IMR-90 (cell line): ENCODE measurements at regions not wholly inside any gene's neighbourhood (a gene's known extent, or its start where the extent isn't known, plus 50 kb on each side); places are given as distances from the start of the nearest gene placed in this dataset.

Experiments
- ATAC-seq: fragments of 200-7000 bp; cut with Tn5 transposase; 2 replicates; pipeline ENCODE4 v1.9.1; 2020; ENCODE audit warnings: low read depth, mild to moderate bottlenecking, moderate library complexity
- BruUV-seq: library from RNA; stranded (reverse); fragments of 400-500 nt; replicated peaks from 2 replicates; lab custom pipeline; 2021; lab: Mats Ljungman, UMichigan
- CTCF ChIA-PET: fragments of 300-600 bp; formaldehyde crosslinking; extraction: SDS; loops from one replicate; lab custom pipeline; 2021; ENCODE audit warnings: antibody characterized with exemption; lab: Yijun Ruan, JAX
- POLR2A ChIA-PET: fragments of 300-600 bp; sonication (Branson Sonifier 250); formaldehyde crosslinking; loops from one replicate; lab custom pipeline; 2022; ENCODE audit warnings: antibody characterized with exemption; ENCODE audit not compliant: unreplicated experiment; lab: Charles Lee
- DNase-seq: peaks from one replicate; pipeline ENCODE4 v3.0.0; 2013
- H2AFZ ChIP-seq: replicated peaks from 2 replicates; pipeline ENCODE3; 2013; ENCODE audit warnings: low read length, mild to moderate bottlenecking; ENCODE audit not compliant: poor library complexity
- H2AK5ac ChIP-seq: 2 replicates; pipeline ENCODE4 v1.6.1; 2013; ENCODE audit warnings: low read depth, low read length, inconsistent platforms
- H2AK9ac ChIP-seq: replicated peaks from 2 replicates; pipeline ENCODE3; 2013; ENCODE audit warnings: mild to moderate bottlenecking, low read depth, low read length, moderate library complexity; ENCODE audit not compliant: poor library complexity
- H2BK120ac ChIP-seq: 2 replicates; pipeline ENCODE4 v1.6.1; 2013; ENCODE audit warnings: low read depth, low read length, inconsistent platforms
- H2BK15ac ChIP-seq: 3 replicates; pipeline ENCODE4 v1.6.1; 2013; ENCODE audit warnings: low read depth, low read length, inconsistent platforms
- H2BK20ac ChIP-seq: 2 replicates; pipeline ENCODE4 v1.6.1; 2013; ENCODE audit warnings: low read depth, mild to moderate bottlenecking, inconsistent platforms, low read length, moderate library complexity
- H2BK5ac ChIP-seq: 2 replicates; pipeline ENCODE4 v1.6.1; 2013; ENCODE audit warnings: mild to moderate bottlenecking, low read depth, low read length, inconsistent platforms; ENCODE audit not compliant: poor library complexity, severe bottlenecking
- H3K14ac ChIP-seq: replicated peaks from 2 replicates; pipeline ENCODE4 v1.6.1; 2013; ENCODE audit warnings: low read depth, low read length, inconsistent platforms
- H3K18ac ChIP-seq: 2 replicates; pipeline ENCODE4 v1.6.1; 2013; ENCODE audit warnings: low read depth, low read length, control low read depth
- H3K23ac ChIP-seq: 2 replicates; pipeline ENCODE4 v1.6.1; 2013; ENCODE audit warnings: low read depth, low read length, inconsistent platforms
- H3K27ac ChIP-seq: 2 replicates; pipeline ENCODE4 v1.5.1; 2013; ENCODE audit warnings: mild to moderate bottlenecking, control low read depth, low read length; ENCODE audit not compliant: insufficient read depth
- H3K27me3 ChIP-seq: 2 replicates; pipeline ENCODE4 v1.6.1; 2013; ENCODE audit warnings: low read length; ENCODE audit not compliant: control insufficient read depth, insufficient read depth
- H3K36me3 ChIP-seq: 2 replicates; pipeline ENCODE4 v1.6.1; 2013; ENCODE audit warnings: low read length, mixed read lengths; ENCODE audit not compliant: control insufficient read depth, insufficient read depth
- H3K4ac ChIP-seq: 2 replicates; pipeline ENCODE4 v1.6.1; 2013; ENCODE audit warnings: low read depth, low read length, inconsistent platforms
- H3K4me1 ChIP-seq: 2 replicates; pipeline ENCODE4 v1.6.1; 2013; ENCODE audit warnings: low read length, mixed read lengths; ENCODE audit not compliant: control insufficient read depth, insufficient read depth
- H3K4me2 ChIP-seq: 2 replicates; pipeline ENCODE4 v1.6.1; 2013; ENCODE audit warnings: low read depth, mild to moderate bottlenecking, control low read depth, low read length, moderate library complexity
- H3K4me3 ChIP-seq: 2 replicates; pipeline ENCODE4 v1.5.1; 2013; ENCODE audit warnings: low read depth, mild to moderate bottlenecking, control low read depth, low read length, moderate library complexity; ENCODE audit not compliant: insufficient read depth
- H3K56ac ChIP-seq: 2 replicates; pipeline ENCODE4 v1.6.1; 2013; ENCODE audit warnings: low read length, inconsistent platforms; ENCODE audit not compliant: insufficient read depth; ENCODE audit errors: extremely low read depth
- H3K79me1 ChIP-seq, 2 experiments: 2 replicates each; pipeline ENCODE4 v1.6.1; 2013; ENCODE audit warnings: low read length in 2 of 2, inconsistent platforms in 1 of 2, low read depth in 1 of 2
- H3K9ac ChIP-seq: 2 replicates; pipeline ENCODE4 v1.6.1; 2013; ENCODE audit warnings: low read depth, low read length, control low read depth
- H3K9me1 ChIP-seq: 2 replicates; pipeline ENCODE4 v1.6.1; 2013; ENCODE audit warnings: low read length, inconsistent platforms; ENCODE audit not compliant: insufficient read depth
- H3K9me3 ChIP-seq: 2 replicates; pipeline ENCODE4 v1.6.1; 2013; ENCODE audit warnings: low read length; ENCODE audit not compliant: control insufficient read depth, insufficient read depth
- H4K20me1 ChIP-seq: 2 replicates; pipeline ENCODE4 v1.6.1; 2013; ENCODE audit warnings: low read length, inconsistent platforms; ENCODE audit not compliant: insufficient read depth
- H4K5ac ChIP-seq: 2 replicates; pipeline ENCODE4 v1.6.1; 2013; ENCODE audit warnings: mild to moderate bottlenecking, low read depth, low read length, control low read depth
- H4K8ac ChIP-seq, 2 experiments: 2 replicates each; pipeline ENCODE4 v1.6.1; 2013; ENCODE audit warnings: low read depth in 2 of 2, low read length in 2 of 2, control low read depth in 1 of 2, inconsistent platforms in 1 of 2
- H4K91ac ChIP-seq: 2 replicates; pipeline ENCODE4 v1.6.1; 2013; ENCODE audit warnings: low read depth, low read length, inconsistent platforms; ENCODE audit not compliant: insufficient read depth
- MXI1 ChIP-seq: IDR thresholded peaks from 2 replicates; pipeline ENCODE4 v1.6.1; 2012; ENCODE audit warnings: low read depth, mild to moderate bottlenecking, low read length, moderate library complexity, borderline replicate concordance
- dilution Hi-C: fragments of 300-500 bp; cut with HindIII; formaldehyde crosslinking; loops from one replicate; pipeline ENCODE4 v1.14.3; 2018; ENCODE audit warnings: low sequenced_read_pairs; ENCODE audit not compliant: unreplicated experiment
- in situ Hi-C: fragments of 300-500 bp; cut with MboI; formaldehyde crosslinking; loops from 3 replicates; pipeline ENCODE4 v1.14.3; 2019; ENCODE audit warnings: low sequenced_read_pairs, inconsistent platforms, mixed read lengths
- intact Hi-C: fragments of 100-400 bp; cut with micrococcal nuclease; formaldehyde crosslinking; loops from 2 replicates; pipeline ENCODE4 v1.10.0; 2022

- H4K8ac ChIP-seq = no peak overlapping the region
- no peak for TF ChIP-seq MXI1
- ATAC-seq (no peak), DNase-seq (no peak)
- dilution Hi-C loops = no loop called here
- H3K4ac ChIP-seq = no peak overlapping the region
- H3K9me3 ChIP-seq = no peaks in the 10 kb centered on the region
- no peaks in the 10 kb centered on the region for H3K9me1 ChIP-seq
- BruUV-seq = no TSS peak
- H3K23ac ChIP-seq = no peak overlapping the region
- no peak overlapping the region for H3K56ac ChIP-seq
- no peak overlapping the region for H3K18ac ChIP-seq
- ChIA-PET POLR2A (no interaction called here), CTCF (interaction anchor here (0.6 kb wide), 1 partner anchor 43 kb away, joined by 3 read pairs; no protein-coding TSS in a partner anchor)
- H2AK9ac ChIP-seq = no peak overlapping the region
- H4K5ac ChIP-seq = no peak overlapping the region
- no peak overlapping the region for H2AK5ac ChIP-seq
- H3K4me3 ChIP-seq = no peak overlapping the region
- no peak overlapping the region for H2BK120ac ChIP-seq
- no peak overlapping the region for H3K4me2 ChIP-seq
- H2BK5ac ChIP-seq = no peak overlapping the region
- H2BK15ac ChIP-seq = no peak overlapping the region; the same call in 2 of the 3 replicates
- H3K9ac ChIP-seq = no peak overlapping the region
- no peaks in the 10 kb centered on the region for H3K27me3 ChIP-seq
- in situ Hi-C loops = no loop called here
- no peak overlapping the region for H2AFZ ChIP-seq
- no peak overlapping the region for H3K27ac ChIP-seq
- no peaks in the 10 kb centered on the region for H3K79me1 ChIP-seq
- no peaks in the 10 kb centered on the region for H4K20me1 ChIP-seq
- intact Hi-C loops = no loop called here
- no peak overlapping the region for H3K14ac ChIP-seq
- H3K36me3 ChIP-seq = no peaks in the 10 kb centered on the region
- no peak overlapping the region for H2BK20ac ChIP-seq
- no peak overlapping the region for H4K91ac ChIP-seq
- H3K4me1 ChIP-seq = peaks cover 4% of the 10 kb centered on the region
These were observed 397.1 kb upstream of the KCNMB2 start for GRCh38 chr3:178139116-178139515.
